HG03108 (cell line): ENCODE measurements at regions not wholly inside any gene's neighbourhood (a gene's known extent, or its start where the extent isn't known, plus 50 kb on each side); places are given as distances from the start of the nearest gene placed in this dataset.

Source experiments
- ATAC-seq: cut with Tn5 transposase; IDR thresholded peaks from one replicate; pipeline ENCODE4 v1.9.1; 2021; ENCODE audit warnings: moderate library complexity; ENCODE audit not compliant: unreplicated experiment

DNA sequence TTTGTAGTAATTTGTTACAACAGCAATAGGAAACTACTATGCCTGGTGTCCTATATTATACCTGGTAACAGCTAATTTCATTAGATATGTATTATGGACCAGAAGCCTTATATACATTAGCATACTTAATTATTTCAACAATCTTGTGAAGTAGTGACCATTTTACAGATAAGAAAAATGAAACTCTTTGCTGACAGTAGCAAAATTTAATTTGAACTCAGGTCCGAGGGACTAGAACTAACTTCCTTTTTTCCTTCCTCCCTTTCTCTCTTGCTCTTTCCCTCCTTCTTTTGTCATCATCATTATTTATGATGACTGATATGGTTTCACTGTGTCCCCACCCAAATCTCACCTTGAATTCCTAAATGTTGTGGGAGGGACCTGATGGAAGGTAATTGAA lies 482.0 kb downstream of the SNAPC1 start:
- ATAC-seq, result no peak

DNA sequence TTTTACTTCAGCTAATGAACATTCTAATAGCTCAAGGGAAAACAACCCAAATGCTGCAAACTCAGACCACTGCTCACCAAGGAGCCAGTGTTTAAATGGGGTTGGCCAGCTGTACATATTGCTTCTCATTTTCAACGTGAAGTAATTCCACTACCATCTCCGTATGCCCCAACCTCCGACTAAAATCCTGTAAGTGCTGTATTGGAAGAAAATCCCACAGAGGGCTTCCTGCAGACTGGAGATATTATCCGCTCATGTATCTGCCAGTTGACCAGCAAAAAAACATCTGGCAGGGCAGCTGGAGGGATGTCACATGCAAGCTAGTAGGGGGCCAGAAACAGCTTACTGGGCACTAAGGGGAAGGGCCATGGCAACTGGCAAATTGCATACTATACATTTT lies 485.0 kb downstream of the SNAPC1 start:
- ATAC-seq, result no peak

DNA sequence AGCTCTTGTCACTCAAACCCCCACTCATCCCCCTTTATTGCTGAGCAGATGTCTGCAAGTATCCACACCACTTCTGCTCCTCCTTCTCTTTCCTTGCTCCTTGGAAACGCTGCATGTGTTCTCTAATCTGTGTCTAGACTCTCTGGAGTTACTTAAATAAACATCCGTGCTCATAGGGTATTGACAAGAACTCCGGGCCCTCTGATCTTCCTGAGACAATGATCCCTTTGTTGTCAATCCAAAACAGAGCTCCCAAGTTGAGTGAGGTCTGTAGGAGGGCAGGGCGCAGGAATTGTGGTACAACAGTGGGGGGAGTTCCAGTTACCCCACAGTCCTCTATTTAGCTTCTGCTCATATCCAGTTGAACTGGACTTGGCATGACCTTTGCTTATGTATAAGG lies 489.0 kb downstream of the SNAPC1 start:
- ATAC-seq, result no peak

DNA sequence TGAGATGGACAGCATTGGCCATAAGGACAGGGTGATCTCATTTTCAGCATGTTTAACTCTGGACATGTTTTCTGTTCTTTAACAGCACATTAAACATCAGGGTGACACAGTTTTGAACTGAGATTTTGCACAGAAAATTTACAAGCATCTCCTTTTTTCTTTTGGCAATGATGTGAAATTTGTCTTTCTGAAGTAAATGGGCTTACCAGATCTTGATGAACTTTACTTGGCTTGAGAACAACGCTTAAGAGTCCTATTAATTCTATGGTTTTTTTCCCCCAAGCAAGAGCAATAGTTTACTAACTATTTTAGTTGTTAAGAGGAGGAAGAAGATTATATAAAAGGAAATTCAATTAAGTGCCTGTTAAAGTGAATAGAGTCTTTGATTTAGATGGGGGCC lies 491.0 kb downstream of the SNAPC1 start:
- ATAC-seq, result no peak

DNA sequence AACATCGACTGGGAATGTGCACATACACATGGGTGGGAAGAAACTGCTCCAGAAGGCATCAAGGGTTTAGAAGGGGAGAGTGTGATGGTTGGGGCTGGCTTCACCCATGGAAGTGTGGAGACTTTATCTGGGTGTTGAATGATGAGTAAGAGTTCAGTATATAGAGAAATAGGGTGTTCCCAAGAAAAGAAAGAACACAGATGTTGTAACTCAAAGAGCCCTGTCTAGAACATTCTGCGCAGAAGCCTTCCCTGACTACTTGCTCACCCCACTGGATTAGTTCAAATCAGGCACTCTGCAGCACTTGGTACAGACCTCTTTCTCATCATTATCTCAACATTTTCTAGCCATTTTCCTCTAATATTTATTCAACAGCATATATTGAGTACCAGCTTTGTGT lies 491.7 kb downstream of the SNAPC1 start:
- ATAC-seq, result no peak

DNA sequence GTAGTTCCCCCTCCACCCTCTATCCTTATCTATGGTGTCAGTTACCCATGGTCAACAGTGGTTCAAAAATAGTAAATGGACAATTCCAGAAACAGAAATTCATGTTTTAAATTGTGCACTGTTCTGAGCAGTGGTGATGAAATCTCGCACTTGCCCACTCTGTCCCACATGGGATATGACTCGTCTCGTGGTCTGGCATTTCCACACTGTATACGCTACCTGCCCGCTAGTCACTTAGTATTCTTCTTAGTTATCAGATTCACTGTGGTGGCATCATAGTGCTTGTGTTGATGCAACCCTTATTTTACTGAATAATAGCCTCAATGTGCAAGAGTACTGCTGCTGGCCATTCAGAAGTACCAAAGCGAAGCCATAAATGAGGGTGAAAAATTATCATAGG lies 507.0 kb downstream of the SNAPC1 start:
- no peak for ATAC-seq

DNA sequence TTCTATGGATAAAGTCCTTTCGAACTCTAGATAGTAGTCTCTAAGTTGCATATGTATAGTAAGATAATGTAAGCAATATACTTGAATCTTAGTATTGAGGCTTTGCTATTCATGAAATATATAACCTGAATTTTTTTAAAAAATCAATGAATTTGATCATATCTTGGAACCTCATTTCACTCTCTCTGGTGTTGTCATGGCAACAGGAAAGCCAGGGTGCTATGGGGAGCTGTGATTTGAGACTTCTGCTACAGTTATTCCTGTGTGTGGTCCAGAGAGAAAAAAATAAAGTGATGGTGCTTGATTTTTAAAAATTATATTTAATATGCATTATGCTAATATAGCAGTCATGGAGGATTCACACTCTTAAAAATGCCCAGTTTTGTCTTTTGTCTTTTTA lies 508.0 kb downstream of the SNAPC1 start:
- ATAC-seq, result no peak

DNA sequence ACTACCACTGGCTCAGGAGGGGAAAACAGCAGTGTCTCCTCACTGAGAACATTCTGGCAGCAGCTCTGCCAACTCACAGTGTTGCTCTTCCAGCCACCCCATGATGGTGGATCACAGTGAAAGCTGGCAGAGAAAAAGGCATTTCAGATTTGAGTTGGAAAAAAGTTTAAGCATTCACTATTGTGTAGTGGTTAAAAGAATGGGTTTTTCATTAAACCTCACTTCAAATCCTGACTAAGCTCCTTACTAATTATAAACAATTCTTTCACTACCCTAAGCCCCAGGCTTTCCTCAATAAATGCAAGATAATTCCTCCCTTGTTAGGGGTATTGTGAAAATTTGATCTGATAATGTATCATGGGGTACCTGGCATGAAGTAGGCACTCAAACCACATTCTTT lies 518.1 kb downstream of the SNAPC1 start:
- no peak for ATAC-seq

DNA sequence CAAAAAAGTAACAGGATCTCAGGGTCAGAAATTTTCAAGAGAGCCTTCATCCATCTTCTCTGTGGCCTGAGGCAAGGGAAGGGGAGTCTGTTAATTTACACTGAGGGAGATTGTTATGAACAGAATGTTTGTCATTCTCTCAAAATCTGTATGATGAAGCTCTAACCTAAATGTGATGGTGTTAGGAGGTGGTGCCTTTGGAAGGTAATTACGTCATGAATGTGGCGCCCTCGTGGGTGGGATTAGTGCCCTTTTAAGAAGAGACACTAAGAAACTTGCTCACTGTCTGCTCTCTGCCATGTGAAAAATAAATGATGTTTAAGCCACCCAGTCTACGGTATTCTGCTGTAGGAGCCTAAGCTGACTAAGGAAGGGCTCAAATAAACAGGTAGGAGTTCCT lies 521.6 kb downstream of the SNAPC1 start:
- no peak for ATAC-seq

DNA sequence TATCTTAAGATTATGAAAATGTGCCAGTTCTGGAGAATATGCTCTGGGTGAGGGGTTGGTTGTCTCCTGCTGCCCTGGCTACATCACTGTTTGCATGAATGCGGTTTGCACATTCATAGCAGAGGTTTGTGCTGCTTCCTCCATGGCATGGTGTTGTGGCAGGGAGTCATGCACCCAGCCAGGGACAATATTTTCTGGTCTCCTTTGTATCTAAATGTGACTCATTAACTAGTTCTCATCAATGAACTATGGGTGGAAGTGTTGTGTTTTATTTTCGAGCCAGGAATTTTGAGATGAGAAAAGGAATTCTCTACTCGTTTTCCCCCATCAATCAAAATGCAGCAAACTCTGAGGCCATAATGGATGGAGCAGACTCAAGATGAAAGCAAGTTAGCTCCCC lies 527.3 kb downstream of the SNAPC1 start:
- ATAC-seq, result no peak

DNA sequence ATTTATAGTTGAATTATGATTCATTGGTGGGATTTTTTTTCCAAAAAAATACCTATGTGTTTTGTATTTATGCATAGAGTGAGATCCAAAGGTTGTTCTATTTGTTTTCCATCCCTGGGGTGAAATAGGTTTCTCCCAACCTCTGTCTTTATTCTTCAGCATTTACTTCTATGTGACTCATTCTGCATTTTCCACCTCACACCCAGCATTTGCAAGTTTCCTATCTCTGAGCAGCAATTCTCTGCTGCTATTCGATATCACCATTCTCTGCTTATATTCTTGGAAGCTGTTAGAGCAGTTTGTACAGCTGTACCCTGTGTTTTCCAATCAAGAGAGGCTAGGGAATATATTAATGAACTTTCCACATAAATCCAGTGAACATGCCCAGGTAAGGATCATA lies 538.9 kb downstream of the SNAPC1 start:
- no peak for ATAC-seq

DNA sequence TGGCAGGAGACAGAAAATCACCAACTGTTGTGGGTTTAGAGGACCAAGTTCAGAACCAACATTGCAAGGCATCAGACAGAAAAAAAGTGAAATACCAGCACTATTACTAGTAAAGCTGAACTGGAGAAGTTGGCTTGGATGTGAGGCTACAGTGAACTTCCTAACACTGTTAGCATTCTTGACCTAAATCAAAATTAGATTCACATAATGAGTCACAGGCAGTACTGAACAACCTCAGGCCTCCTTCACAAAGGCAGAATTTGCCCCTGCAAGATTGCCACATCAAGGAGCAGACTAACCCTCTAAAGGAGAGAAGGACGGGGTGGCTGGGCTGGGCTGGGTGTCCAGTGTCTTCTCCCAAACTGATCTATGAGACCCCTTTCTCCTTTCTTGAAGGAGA lies 539.7 kb downstream of the SNAPC1 start:
- no peak for ATAC-seq

DNA sequence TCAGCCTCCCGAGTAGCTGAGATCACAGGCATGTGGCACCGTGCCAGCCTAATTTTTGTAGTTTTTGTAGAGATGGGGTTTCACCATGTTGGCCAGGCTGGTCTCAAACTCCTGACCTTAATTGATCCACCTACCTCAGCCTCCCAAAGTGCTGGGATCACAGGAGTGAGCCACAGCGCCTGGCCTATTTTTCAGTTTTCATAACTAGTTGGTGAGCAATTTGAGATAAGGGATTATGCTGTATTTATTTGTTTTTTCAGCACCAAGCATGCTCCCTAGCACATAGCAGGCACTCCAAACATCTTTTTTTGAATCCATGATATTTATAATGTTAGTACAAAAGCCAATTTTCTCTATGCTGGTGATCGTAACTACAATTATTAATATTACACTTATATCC lies 541.2 kb downstream of the SNAPC1 start:
- no peak for ATAC-seq

DNA sequence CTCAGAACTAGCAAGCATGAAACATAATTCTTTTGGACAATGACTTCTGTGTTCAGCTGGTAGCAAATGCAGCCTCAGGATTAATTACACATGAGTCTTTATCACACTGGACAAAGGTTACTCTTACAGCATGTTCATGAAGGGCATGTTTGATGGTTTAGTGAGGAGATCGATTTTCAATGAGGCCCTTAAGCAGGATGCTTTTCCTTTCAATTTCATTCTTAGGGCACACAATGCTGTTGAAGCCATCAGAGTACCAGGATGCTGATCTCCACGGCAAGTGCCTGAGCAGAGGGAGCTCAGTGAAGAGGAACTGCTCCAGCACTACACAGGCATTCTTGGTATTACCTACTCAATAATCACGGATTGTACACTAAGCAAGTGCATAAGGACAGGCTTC lies 542.0 kb downstream of the SNAPC1 start:
- ATAC-seq, result no peak

DNA sequence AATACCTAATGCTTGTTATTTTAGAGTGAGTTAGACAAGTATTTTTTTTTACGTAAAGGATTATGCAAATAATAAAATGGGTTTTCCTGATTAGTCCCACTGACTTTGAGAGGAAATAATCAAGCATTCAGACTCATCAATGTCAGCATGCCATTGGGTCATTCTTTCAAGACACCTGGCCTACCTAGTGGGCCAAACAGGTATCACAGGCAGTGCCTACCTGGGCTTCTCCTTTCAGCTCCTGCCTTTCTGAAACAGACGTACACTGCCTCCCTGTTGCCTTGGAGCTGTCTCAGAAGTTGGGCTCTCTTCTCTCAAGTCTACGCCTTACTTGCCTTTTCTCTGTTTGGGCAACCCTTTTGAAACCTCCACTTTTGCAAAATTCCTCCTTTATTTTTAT lies 545.6 kb downstream of the SNAPC1 start:
- no peak for ATAC-seq

DNA sequence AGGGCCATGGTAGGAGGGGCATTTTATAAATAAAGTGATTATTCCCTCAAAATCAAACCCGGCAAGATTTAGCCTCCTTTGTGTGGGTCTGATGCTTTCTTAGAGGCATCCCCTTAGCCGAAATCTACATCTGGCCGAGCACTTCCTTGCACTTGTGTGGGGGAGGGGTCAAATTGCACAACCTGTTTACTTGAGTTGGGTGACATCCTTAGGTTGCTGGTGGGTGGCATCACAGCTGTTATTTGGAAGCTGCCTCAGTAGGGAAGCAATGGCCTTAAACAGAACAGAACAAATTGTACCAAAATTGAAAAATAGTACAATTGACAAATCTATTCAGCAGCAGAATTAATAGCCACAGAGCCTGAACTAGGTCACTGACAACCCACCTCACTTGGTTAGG lies 546.1 kb downstream of the SNAPC1 start:
- no peak for ATAC-seq

DNA sequence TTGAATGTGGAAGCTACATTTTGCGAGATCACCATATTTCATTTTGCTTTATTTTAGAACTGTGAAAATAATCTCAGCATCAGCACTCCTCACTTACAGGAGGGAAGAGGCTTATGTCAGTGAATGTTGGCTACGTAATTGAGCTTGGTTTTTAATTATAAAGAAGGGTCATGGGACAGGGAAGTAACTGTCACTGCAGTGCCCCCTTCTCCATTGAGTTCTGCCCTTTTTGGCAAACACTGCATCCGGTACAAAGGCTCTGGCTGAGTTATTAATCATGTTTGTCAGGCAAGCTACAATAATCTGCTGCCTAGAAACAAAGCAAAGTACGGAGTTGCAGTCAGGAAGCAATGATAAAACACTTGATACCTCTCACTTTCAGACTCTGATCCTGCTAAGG lies 546.7 kb downstream of the SNAPC1 start:
- ATAC-seq, result no peak

DNA sequence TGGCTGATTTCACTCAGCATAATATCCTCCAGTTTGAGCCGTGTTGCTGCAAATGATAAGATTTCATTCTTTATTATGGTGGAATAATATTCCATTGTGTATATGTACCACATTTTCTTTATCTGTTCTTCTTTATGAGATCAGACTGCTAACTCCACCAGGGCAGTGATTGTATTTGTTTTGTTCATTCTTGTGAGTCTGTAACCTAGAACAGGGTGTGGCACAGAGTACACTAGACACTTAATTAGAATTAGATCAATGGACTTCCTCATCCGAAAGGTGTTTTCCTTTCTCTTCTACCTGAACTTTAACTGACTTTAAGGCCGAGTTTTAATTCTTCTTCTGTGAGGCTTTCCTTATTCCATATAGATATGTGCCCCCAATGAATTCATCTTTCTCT lies 551.0 kb downstream of the SNAPC1 start:
- no peak for ATAC-seq

DNA sequence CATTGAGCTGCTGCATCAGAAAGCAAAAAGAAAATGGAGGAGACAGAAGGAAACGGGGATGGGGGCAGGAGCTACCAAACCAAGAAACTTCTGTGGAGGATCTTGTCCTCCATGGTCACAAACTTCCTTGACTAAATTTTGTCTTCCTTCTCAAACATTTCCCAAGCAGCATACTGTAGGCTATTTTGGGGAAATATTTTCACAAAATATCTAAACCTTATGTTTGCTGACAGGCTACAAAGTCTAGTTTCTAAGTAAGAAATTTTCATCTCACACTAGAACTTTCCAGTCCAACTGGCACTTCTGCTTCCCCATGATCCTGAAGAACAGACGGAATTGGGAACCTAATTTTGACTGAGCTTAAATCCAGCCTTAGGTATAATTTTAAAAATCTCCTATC lies 552.0 kb downstream of the SNAPC1 start:
- no peak for ATAC-seq

DNA sequence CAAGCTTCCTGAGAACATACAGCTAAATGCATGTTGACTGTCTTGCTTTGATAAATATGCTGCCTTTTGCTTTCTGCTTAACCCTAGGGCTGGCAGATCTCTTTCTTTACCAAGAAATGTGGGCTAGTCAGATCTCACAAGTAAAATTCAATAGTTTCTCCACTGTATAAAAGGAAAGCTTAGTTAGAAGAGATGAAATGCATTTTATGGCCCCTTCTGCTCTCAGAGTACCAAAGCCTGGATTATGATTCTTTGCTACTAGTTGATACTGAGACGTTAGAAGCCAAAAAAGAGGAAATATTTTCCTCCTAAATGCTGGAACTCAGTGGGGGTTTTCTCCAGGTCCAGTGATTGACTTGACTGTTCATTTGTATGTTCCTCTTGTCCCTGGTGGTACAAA lies 552.7 kb downstream of the SNAPC1 start:
- ATAC-seq, result no peak

DNA sequence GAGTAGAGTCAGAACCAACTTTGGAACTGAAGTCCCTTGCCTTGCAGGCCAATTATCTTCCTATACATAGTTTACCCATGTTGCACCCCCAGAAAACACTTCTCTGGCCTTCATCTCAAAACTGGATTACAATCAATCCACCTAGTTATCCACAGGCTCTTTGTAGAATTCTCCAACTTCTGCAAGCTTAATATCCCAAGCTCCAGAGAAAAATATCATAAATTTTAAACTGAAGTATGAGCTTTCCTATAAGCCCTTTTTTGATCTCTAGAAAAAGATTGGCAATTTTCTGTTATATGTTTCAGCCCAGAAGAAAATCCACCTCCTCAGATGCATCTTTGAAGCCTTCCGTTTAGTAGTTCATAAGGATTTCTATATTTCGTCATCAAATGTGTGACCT lies 553.4 kb downstream of the SNAPC1 start:
- no peak for ATAC-seq

DNA sequence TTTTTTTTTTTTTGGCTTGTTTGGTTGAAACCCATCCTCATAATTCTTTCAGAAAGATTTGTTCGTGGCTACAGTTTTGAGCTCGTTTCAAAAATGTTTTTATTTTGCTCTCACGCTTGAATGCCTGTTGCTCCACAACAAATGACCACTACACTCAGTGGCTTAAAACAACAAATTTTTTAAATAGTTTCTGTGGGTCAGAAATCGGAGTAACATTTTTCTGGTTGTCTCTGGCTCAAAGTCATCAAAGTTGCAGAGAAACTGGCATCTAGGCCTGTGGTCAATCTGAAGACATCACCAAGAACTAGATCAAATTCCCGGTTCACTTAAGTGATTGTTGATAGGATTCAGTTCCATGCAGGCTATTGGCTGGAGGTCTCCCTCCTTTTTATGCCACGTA lies 560.0 kb downstream of the SNAPC1 start:
- no peak for ATAC-seq

DNA sequence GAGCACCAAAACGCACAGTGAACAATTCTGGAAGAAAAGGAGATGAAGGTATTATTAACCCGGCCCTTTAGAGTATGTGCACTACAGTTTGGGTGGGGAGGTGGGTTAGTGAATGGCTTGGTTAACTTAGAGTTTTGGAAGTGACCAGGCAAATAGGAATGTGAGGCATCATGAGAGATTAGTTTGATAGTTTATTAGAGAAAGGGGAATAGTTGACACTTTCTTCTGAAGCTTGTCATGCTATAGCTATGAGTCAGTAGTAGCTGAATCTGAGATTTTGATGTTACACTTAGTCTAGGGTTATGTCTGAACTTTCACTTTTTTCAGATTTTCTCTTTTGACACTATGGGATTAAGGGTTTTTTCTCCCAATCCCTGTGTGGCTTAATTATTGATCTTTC lies 567.2 kb downstream of the SNAPC1 start:
- no peak for ATAC-seq

DNA sequence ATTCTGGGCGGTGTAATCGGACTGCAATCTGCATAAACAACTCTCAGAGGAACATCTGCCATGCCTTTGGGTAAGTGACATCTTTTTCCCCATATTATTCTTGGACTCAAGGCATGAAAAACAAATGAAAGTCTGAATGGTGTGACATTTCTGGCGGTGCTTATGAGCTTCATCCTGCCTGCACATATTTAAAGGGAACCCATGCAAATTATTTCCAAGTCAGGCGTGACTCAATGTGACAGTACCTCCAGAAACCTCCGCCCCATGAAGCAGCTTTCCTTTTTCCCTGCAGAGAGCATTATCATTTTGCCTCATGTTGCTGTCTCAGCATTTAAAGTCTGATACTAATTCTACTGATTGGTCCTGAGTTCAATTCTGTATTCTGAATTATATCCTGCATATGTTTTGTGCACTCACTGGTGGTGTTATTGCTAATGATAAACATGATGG lies 585.4 kb downstream of the SNAPC1 start:
- ATAC-seq, result no peak
